GM21360 (cell line): ENCODE measurements at regions not wholly inside any gene's neighbourhood (a gene's known extent, or its start where the extent isn't known, plus 50 kb on each side); places are given as distances from the start of the nearest gene placed in this dataset.

Experiments
- ATAC-seq: cut with Tn5 transposase; IDR thresholded peaks from one replicate; pipeline ENCODE4 v1.9.1; 2021; ENCODE audit warnings: mild to moderate bottlenecking, moderate library complexity; ENCODE audit not compliant: unreplicated experiment

DNA sequence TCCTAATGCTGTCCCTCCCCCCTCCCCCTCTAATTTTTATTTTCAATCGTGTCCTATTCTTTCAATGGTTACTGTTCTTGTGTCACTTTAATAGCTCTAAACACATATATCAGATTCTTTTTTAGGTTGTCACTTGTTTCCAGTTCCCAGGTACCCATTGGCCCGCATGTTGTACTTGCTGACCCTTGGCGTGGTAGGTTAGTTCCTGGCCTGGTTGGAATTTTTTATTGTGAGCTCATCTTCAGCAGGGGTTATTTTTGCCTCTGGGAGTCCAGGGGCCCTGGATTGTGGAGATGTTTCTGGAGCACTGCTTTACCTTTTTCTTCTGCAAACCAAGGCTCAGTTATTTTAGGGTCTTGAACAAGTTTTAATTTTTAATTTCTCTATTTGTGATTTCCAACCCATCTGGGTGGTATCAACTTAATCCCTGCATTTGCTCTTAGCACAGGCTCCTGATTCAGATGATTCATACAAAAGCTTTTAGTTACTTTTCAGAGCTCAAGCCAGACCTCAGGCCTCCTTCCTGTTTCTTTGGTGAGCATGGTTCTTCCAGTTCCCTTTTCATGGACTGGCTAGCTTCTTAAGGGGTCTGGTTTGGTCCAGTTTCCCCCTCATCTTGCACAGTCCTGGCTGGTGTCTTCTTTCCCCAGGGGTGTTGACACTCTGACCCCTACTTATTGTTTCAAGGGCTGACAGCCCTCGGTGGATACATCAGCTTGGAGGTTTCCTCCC lies 220.5 kb downstream of the TM9SF2 start:
- ATAC-seq = no peak

DNA sequence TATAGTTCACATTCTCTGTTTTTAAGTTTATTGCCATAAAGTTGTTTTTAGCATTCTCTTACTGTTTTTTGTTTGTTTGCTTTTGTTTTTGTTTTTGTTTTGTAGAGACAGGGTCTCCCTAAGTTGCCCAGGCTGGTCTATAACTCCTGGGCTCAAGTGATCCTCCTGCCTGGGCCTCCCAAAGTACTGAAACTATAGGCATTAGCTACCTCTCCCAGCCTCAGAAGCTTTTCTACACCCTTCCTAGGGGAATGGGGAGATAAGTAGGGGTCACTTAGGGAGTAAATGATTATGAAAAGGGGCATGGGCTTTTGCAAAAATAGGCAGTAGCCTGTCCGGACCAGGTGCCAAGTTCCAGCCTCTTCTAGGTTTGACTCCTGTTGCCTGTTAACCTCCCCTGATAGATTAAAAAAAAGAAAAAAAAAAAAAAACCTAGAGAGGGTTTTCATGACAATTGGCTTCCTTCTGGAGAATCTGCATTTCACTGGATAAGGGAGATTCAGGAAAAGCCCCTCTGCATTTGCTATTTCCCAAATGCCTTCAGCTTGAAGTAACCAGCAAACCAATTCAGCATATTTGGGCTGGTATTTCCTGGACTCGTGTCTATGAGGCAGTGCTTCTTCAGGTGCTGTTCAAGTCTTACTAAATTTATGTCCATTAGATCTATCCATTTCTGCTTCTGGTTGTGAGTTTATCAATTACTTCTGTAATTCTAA lies 216.8 kb downstream of the TM9SF2 start:
- ATAC-seq = no peak

DNA sequence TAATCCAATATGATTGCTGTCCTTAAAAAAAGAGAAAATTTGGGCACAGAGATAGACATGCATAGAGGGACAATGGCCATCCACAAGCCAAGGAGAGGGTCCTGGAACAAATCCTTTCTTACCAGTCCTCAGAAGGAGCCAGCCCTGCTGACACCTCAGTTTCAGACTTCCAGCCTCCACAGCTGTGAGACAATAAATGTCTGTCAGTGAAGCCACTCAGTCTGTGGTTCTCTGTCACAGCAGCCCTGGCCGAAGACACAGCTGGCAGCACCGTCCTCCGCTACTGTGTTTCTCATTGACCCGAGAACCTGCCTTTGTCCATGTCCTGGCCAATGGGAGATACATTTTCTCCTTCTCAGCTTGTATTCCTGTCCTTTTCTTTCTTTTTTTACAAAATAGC lies 207.9 kb downstream of the TM9SF2 start:
- ATAC-seq = no peak

DNA sequence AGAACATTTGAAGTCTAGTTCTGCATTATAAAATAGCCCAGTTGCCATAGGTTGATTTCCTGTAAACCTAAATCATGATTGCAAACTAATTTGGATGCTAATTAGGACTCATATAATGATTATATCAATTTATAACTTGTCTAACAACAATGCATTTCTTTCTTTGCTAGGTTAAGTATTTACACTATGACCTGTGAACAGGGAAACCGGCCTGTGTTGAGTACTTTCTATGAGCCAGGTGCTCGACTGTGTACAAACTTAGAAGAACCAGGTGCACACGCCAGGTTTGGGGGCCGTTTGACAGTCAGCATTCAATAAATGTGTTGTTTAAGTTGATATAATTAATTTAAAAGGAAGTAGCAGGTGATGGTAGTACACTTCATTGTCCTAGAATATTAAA lies 203.1 kb downstream of the TM9SF2 start:
- ATAC-seq = no peak

DNA sequence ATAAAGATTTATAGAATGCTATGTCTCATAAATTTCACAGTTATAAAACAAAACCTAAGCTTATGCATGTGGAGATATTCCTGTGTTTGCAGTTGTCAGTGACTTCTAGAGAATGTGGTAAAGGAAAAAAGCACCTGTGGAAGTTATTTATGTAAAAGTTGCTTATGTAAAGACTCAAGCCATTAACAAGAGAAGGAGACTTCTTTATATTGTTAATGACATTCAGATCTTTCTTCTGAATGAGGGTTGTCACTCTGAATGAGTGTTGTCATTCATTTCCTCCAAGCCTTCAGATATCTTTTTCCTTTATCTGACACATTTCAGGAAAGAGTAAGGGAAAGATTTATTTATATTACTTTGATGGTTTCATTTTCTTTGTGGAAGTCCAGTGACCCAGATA lies 202.6 kb downstream of the TM9SF2 start:
- no peak for ATAC-seq

DNA sequence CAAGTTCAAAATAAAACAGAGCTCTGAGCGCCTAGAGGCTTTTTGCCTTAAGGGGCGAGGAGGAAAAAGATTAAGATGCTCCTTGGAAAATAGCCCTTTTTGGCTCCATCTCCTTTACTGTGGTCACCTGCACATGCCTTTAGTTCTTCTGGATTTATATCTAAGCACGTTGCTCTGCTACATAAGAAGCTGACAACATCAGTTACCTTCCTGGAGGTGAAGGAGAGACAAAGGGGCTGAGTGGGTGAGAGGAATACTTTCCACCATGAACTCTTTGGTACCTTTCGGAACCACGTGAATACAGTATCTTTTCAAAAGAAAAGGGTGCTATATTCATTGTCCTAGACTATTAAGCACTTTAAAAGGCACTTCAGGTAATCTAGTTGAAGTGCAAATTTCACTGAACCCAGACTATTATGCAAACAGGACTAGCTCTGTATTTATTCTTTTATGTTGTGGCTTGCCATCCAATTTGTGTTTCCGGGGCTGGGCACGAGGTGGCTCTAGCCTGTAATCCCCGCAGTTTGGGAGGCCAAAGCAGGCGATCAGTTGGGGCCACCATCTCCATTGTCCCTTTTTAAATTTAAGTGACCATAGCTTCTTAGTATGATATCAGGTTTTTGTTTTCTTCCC lies 201.5 kb downstream of the TM9SF2 start:
- ATAC-seq = no peak

DNA sequence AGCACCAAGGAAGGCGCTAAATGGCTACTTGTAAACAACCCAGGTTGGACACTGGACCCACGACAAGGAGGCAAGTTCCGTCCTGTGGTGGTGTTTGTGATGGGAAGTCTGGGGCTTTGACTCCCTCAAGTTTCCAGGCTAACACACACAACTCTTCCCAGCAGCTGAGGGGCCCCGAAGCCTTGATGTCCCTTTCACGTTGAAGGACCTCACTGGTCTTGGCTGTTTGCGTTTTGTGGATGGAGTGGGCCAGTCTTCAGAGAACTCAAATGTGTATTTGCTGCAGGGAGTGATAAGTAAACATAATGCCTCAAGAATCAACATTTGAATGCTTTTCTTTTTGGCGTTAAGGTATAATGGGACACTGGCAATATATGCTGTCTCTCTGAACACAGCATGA lies 199.2 kb downstream of the TM9SF2 start:
- ATAC-seq = no peak

DNA sequence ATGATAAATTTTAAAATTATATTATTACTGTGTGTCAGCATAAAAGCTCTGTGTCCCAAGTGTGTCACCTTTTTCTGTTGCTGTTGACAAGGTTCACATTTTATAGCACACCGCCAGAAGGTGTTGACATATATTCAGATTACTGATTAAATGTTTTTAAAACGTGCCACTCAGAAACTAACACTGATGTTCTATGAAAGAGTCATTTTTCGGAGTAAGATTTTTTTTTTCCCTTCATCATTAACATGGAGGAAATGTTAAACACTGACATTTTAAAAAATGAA lies 197.5 kb downstream of the TM9SF2 start:
- ATAC-seq = no peak

DNA sequence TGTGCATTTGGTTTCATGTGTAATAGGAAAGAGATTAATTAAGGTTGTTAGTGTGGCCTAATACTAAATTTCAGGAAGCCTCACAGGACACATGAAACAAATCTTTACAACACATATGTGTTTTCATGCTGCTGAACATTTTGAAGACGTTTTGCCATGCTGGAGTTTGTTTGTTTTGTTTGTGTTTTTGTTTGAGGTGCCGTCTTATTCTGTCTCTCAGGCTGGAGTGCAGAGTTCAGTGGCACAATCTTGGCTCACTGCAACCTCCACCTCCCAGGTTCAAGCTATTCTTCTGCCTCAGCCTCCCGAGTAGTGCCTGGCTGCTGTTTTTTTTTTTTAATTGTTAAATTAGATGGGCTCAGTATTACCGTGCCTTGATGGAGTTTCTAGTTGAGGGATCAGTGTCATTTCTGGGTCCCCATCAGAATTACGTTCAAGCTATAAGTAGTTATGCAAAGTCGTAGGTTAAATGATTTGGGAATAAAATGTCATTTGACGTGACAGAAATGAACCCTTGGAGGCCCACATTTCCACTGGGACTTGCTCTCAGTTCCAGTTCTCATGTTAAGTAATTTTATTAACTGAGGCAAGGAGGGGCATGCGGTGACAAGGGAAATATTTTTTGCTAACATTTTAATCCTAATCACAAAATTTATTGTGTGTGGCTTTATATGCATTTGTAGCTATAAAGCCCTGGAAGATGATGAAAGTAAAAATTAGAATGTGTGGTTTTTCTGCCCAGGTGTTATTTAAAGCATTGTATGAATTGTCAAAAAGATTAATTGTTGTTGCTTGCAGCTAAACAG lies 196.9 kb downstream of the TM9SF2 start:
- ATAC-seq = no peak

DNA sequence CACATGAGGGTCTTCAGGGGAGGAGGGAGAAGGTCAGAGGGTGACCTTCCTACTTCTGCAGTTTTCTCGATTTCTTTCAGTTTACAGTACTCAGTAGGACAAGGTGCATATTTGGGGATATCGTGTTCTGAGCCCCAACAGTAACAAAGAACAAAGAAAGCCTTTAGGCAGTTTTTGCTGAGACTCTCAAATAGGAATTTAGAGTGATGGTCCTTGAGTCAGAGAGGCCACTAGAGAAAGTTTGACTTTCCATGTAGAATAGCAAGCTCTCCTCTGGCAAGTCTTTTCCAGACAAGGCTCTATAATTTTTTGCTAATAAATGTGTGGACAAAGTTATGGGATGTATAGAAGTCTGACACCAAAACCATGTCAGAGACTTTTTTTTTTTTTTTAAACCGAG lies 194.6 kb downstream of the TM9SF2 start:
- ATAC-seq = no peak

DNA sequence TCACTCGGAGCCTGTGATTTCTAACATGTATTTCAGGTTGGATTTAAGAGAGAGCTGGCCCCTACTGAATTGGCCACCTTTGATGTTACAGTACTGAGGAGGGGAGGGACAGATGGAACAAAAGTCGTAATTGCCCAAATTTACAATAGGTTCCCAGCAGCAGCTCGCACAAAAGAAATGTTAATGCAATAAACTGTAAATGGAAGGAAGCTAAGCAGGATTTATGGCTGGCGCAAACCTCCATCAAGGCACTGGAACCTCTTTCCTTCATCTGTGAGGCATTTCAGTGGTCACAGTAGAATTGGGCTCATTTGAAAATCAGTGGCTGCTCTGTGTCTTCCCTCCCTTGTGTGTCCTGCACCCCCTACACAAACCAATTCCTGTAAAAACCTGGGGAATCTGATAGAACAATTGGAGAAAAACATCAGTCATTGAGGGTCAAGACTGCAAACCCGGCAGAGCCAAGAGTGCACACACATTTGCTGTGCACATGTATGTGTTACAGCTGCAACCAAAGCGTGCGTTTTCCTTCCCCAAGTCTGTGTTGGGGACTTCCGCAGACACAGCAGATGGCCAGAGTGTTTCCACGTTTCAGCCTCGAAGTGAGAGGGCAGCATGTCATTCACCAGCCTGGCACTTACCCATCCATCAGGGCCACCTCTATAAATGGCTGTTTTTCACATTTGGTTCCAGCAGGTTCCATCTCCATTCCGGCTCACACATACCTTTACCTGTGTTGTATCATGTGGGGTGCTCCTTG lies 192.8 kb downstream of the TM9SF2 start:
- no peak for ATAC-seq

DNA sequence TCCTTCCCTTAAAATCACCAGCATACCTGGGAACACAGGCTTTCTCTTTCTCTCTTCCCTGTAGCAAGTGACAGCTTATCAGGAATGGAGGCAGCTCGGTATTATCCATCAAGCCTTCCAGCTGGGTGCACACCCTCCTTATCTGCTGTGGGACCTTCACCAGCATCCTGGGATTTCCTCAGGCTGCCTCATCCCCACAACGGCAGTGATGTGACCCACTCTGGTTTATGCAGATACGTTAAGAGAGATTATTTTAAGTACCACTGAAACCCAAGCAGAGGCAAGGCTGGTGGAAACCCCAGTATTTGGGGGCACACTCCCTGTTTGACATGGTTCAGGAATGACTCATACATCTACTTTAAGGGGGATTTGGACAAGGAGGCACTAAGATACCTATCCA lies 192.1 kb downstream of the TM9SF2 start:
- ATAC-seq = no peak

DNA sequence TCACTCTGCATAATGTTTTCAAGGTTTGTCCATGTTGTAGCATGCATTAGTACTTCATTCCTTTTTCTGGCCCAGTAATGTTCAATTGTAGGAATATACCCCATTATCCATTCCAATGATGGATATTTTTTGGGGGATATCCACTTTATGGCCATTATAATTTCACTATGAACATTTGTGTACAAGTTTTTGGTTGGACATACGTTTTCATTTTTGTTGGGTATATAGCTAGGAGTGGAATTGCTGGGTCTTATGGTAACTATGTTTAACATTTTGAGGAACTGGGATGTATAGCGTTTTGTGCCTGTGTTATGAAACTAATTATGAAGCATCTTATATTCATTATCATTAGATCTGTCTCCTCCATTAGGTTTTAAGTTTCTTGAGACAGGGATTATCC lies 191.6 kb downstream of the TM9SF2 start:
- ATAC-seq = no peak

DNA sequence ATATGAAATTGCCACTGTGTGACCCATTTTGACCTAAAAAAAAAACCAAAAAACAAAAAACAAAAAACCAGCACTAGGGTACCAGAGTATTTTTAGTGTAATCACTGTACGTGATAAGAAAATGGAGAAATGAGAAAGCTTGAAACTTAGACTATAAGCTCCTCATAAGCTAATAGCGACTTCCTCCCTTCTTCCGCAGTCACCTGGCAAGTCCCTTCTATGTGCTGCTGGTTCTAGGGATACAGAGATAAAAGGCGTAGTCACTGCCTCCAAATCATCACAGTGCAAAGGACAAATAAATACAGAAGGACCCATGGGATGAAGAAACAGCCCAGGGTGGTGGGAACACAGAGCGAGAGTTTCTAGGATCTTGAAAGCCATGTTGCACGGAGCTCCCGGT lies 190.3 kb downstream of the TM9SF2 start:
- ATAC-seq = peak; percentile 54

DNA sequence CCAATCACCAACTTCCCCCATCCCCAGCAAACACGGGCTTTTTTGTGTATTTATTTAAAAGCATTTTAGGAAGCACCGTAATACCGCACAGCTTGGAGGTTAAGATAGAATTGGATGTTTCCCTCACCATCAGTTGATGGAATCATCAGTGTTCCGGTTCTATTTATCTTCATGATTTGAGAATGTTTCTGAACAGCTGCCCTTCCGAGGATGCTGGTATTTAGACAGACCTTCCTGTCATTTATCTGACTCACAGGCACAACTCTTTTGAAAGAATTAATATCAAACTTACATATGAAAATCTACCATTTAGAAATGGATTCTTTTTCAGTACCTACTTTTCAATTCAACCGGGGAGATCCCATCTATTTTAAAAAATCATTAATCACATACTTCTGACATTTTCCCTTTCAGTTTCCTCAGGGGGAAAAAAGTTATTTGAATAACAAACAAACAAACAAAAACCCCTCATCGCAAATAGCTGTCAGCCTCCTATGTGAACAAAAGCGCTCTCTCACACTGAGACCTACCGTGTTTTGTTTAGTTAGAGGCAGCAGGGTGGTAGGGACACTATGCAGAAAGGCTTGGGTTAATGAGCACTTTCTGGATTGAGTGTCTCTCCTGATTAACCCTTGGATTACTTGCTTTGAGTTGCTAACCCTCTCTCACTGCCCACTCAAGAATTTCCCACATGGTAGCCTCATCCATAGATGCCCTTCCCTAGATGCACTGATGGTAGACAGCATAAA lies 189.3 kb downstream of the TM9SF2 start:
- ATAC-seq = no peak

DNA sequence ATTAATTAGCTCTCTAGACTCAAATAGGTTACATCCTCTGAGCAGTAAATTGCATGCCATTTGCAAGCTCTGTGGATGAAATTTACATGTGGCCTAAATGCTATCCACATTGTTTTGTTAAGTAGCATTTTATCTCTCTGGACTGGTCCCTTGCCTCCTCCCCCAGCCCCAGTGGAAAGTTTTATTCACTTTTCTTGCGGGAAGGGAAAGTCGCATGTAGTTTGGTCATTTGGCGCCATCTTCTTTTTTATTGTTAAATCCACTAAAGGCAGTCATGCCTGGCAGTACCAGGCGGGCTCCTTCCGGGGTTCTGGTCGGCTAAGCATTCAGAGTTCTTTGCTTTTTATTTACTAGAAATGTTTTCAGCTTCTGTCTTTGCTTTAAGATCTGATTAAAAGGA lies 188.7 kb downstream of the TM9SF2 start:
- no peak for ATAC-seq

DNA sequence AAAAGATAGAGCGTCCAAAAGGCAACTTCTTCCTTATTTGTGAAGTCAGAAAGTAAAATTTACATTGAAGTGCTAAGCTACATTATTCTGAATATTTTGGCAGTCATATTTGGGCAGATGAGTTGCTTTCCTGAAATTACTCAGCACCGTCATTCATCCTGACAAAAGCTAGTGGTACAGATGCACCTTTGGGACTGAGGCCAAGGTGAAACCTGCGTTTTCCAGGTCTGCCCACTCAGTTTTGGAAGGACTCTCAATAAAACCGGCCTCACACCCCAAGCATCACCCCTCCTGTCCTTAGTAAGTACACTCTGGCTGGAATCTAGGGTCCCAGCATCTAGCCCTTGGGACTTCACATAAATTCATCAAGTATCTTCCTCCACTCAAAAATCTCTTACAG lies 187.5 kb downstream of the TM9SF2 start:
- ATAC-seq = no peak

DNA sequence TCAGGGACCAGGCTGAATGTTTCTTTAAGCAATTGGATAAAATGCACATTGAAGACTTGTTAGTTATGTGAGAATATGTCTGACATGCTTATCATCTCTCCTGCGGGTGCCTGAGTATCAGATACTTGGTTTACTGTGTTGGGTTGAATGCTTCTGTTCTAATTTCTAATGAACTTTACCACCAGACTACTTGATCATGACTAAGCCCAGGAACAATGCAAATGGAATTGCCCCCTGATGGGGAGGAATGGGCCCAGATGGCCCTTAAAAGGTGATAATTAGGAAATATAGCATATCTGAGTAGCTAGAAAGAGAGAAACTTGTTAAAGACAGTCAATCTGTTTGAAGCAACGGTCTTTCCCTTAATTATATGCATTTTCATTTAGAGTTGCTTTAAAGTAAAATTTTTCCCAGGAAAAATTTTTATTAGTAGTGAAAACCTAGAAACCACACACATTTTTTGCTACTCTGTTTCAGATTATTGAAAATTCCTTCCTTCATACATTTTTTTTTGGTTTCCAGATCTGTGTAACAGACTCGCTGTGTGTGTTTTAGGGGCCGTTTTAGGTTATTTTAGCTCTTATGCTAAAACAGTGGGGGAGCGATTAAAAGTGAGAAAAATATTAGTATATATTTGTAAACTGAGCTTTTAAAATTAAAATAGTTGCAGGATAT lies 186.6 kb downstream of the TM9SF2 start:
- no peak for ATAC-seq

DNA sequence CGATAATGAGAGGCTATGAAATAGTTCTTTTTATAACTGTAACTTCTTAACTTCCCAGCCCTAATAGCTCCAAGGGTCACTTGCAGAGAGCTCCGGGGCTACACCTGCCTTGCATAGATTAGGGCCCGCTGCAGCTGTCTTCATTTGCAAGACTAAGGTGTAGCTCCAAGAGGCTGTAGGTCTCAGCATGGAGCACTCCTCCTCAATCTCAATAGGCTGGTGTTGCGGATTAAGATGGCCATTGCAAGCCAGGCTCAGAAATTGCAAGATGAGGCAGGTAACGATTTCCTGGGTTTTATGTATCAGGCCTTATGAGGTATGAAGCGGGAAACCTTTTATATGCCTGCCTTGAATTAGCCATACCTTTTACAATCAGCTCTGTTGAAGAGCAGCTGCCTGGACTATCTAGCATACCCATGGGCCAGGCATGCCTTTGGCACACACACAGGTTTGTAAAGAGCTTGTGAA lies 185.7 kb downstream of the TM9SF2 start:
- no peak for ATAC-seq

DNA sequence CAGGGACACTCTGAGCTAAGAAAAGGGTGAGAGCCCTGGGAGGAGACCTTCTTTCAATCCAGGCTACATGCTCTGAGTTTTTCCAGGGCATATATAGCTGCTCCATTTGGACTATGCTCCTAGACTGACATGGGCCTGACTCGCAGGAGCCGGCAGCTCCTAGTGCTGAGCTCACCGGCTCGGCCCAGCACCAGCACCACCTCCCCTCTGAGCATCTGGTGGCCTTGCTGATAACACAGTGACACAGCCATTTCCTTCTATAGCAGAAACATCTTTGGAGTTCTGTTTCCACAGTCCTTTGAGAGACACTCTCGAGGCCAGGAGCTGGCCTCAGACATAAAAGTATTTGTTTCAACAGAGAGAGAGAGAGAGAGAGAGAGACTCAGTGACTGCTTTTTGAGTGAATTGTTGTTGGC lies 184.9 kb downstream of the TM9SF2 start:
- no peak for ATAC-seq
